ENCODE measurements at regions not wholly inside any gene's neighbourhood (a gene's known extent, or its start where the extent isn't known, plus 50 kb on each side); places are given as distances from the start of the nearest gene placed in this dataset.

- DNase-seq = no peak
Measured at GRCh38 chr13:104900191-104900817, 1635.2 kb downstream of the EFNB2 start.

GRCh38 chr13:104898484-104898883 lies 1637.0 kb downstream of the EFNB2 start:
- DNase-seq = no peak

- DNase-seq = no peak
Measured at GRCh38 chr13:104895521-104895920, 1639.9 kb downstream of the EFNB2 start.

GRCh38 chr13:104875038-104875754 lies 1660.3 kb downstream of the EFNB2 start:
- no peak for DNase-seq

DNA sequence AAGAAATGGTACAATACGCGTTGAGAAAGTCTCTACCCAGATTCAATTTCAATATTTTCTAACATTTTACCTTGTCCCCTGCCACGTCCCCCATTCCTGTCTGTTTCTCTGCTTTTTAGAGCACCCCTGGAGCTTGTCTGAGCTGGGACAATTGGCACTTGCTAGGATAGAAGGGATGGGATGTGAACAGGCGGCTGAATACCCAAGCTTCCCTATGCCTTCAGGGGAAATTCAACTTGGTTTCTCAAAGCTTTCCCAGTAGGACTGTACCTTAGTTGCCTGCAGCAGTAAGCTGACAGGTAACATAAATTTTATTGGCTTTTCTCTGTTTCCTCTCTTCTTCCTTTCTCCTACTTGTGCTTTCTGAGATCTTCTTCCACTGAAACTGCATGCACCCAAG lies 1663.3 kb downstream of the EFNB2 start:
- DNase-seq = no peak

GRCh38 chr13:104871456-104871855 lies 1664.0 kb downstream of the EFNB2 start:
- DNase-seq = no peak

DNA sequence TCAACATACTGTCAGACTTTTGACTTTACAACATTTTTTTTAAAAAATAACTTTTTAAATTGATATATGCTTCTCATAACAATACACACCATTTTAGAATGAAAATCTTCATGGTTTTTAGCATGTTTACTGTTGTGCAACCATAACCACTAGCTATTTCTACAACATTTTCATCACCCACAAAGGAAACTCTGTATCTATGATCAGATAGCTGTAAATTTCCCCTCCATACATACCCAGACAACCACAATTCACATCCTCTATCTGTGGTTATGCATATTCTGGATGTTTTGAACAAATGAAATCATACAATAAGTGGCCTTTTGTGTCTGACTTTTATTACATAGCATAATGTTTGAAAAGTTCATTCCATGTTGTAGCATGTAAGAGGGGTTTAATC lies 1666.0 kb downstream of the EFNB2 start:
- no peak for DNase-seq

- no peak for DNase-seq
Measured at GRCh38 chr13:104868806-104869205, 1666.7 kb downstream of the EFNB2 start.

DNA sequence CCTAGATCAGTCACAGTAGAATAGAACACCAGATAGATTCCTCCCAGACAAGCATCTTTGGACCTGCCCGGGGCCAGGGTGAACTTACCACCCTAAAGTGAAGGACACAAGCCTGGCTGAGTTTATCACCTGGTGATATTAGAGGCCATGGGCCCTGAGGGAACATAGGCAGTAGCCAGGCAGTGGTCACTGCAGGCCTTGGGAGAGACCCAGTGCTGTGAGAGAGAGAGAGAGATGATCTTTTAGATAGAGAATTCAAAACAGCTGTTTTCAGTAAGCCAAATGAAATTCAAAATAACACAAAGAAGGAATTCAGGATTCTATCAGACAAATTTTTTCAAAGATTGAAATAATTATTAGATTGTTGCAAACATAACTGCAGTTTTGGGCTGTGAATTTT lies 1679.9 kb downstream of the EFNB2 start:
- DNase-seq = no peak

GRCh38 chr13:104854698-104855097 lies 1680.8 kb downstream of the EFNB2 start:
- DNase-seq = no peak

GRCh38 chr13:104854007-104854406 lies 1681.5 kb downstream of the EFNB2 start:
- DNase-seq = no peak

GRCh38 chr13:104847922-104848321 lies 1687.5 kb downstream of the EFNB2 start:
- no peak for DNase-seq

GRCh38 chr13:104843401-104843800 lies 1692.1 kb downstream of the EFNB2 start:
- no peak for DNase-seq

- DNase-seq = no peak
Measured at GRCh38 chr13:104841110-104841509, 1694.4 kb downstream of the EFNB2 start.

- no peak for DNase-seq
Measured at GRCh38 chr13:104837756-104838155, 1697.7 kb downstream of the EFNB2 start.

DNA sequence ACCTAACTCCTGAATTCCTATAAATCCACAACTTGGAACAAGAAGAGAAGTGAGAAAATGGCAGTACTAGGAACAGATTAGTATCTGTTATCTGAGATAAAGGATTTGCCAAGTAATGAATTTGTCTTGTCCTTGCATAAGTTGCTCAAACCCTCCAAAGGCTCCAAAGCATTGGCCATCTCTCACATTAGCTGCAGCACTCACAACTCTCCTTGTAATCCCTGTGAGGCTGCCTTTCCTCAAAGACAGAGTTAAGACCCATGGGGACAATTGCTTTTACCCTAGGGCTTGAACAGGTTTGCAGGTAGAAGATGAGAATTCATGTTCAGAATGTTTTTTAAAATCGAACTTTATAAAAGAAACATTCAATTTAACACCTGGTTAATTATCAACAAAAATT lies 1702.2 kb downstream of the EFNB2 start:
- DNase-seq = no peak

DNA sequence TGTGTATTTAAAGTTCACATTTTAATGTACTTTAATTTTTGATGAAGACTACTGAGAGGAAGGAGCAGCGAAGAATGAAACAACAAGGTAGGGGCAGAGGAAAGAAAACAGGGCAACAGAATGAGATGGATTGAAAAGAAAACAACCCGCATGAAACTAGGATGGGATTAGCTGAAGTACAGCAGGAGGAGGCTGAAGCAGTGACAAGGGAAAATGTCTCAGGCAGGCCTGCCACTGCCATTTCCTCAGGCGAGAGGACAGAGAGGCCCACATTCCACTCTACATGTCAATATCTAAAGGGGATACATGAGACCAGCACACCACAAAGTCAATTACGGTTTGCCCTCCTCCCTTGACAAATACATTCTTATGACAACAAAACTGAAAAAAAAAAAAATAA lies 1703.2 kb downstream of the EFNB2 start:
- no peak for DNase-seq

- DNase-seq = no peak
Measured at GRCh38 chr13:104831831-104832230, 1703.6 kb downstream of the EFNB2 start.

GRCh38 chr13:104823709-104824108 lies 1711.8 kb downstream of the EFNB2 start:
- no peak for DNase-seq

DNA sequence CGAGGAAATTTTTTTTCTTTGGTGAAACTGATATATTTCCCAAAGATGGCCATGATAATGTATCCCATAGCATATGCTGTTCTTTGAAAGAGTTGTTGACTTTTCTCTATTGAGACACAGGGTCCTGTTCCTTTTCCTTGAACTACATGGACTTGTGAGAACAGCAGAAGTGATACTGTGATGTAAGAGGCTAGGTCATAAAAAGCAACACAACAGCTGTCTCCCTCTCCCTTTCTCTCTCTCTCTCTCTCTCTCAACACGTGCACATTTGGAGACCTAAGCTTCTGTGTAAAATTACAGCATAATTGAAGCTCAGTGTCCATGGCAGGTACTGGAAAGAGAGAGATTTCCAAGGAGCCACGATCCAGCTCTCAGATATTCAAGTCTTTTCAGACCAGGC lies 1712.4 kb downstream of the EFNB2 start:
- no peak for DNase-seq

- DNase-seq = no peak
Measured at GRCh38 chr13:104817271-104817670, 1718.2 kb downstream of the EFNB2 start.

DNA sequence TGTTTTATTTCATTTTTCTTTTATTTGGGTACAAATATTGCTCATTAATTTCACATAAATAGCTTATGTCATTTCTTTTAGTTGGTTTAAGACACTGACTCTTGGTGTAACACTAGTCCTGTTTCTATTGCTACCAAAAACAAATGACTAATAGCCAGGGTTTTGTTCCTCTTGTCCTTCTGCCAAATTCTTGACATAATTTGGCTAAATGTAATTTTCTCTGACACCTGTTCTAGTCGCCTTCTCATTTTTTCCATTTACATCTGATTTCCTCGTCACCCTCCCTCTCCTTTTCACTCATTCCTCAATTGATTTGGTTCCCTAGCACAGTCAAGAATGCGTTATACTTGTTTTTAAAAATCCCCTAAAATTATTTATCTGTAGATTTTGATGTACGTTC lies 1718.7 kb downstream of the EFNB2 start:
- DNase-seq = no peak

- DNase-seq = no peak
Measured at GRCh38 chr13:104810242-104810641, 1725.2 kb downstream of the EFNB2 start.

DNA sequence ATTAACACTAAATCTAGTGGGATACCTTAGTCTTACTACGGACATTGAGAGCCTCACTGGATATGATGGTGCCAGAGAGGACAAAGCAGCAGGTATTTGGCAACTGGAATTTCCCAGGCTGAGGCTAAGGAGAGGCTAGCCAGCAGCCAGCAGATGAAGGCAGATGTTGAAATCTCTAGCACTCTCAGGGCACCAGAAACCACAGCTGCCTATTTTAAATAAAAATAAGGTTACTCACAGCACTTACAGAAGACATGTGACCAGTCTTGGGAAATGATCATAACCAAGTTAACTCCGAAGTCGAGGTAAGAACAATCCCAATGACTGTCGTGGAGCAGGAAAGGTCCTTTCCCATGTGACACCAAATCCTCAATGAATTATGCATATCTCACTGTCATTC lies 1726.0 kb downstream of the EFNB2 start:
- DNase-seq = no peak

Measured in hypothalamus (tissue), 51 donors.